Astrocyte (in vitro differentiated cells and primary cell): ENCODE measurements at regions not wholly inside any gene's neighbourhood (a gene's known extent, or its start where the extent isn't known, plus 50 kb on each side); places are given as distances from the start of the nearest gene placed in this dataset.

Source experiments
- EZH2 ChIP-seq: IDR thresholded peaks from 2 replicates; pipeline ENCODE4 v1.6.1; 2012; ENCODE audit warnings: mild to moderate bottlenecking, low read length, inconsistent platforms; ENCODE audit not compliant: insufficient read depth
- TF ChIP-seq, protein P1 (sequence below): IDR thresholded peaks from 2 replicates; pipeline ENCODE4 v1.5.1; 2011; ENCODE audit warnings: low read depth, mild to moderate bottlenecking, inconsistent platforms, low read length, moderate library complexity; ENCODE audit not compliant: insufficient read depth

DNA sequence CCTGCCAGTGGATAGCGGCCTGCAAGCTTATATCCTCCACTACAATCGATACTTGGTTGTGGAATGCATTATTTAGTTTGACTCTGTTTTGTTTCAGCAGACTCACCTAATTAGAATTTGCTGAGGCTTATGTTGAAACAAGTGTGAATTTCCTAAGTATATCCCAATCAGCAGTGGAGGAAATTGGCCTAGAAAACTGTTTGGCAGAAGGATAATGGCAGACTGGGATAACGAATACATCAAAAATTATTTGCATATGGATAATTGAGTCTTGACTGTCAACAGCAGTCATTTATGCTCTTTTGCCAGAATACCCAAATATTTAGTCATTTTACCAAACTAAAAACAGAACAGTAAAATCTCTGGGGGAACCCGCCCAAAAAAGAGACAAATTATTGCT is 261.0 kb downstream of the DOK5 start:
- TF ChIP-seq, protein P1, sequence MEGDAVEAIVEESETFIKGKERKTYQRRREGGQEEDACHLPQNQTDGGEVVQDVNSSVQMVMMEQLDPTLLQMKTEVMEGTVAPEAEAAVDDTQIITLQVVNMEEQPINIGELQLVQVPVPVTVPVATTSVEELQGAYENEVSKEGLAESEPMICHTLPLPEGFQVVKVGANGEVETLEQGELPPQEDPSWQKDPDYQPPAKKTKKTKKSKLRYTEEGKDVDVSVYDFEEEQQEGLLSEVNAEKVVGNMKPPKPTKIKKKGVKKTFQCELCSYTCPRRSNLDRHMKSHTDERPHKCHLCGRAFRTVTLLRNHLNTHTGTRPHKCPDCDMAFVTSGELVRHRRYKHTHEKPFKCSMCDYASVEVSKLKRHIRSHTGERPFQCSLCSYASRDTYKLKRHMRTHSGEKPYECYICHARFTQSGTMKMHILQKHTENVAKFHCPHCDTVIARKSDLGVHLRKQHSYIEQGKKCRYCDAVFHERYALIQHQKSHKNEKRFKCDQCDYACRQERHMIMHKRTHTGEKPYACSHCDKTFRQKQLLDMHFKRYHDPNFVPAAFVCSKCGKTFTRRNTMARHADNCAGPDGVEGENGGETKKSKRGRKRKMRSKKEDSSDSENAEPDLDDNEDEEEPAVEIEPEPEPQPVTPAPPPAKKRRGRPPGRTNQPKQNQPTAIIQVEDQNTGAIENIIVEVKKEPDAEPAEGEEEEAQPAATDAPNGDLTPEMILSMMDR = no peak
- no peak for TF ChIP-seq EZH2
